Activated CD8-positive, alpha-beta T cell treated with anti-CD3 and anti-CD28 coated beads for 36 hours (primary cell): ENCODE measurements at regions not wholly inside any gene's neighbourhood (a gene's known extent, or its start where the extent isn't known, plus 50 kb on each side); places are given as distances from the start of the nearest gene placed in this dataset.

ENCODE experiments used
- ATAC-seq: fragments of 200-7000 bp; cut with Tn5 transposase; one replicate; pipeline ENCODE4 v1.10.0; 2021; ENCODE audit warnings: mild to moderate bottlenecking, moderate library complexity
- CTCF ChIA-PET: fragments of 350-600 bp; sonication (Branson Sonifier 250); formaldehyde crosslinking; loops from one replicate; lab custom pipeline; 2021; ENCODE audit warnings: antibody characterized with exemption; lab: Charles Lee
- POLR2A ChIA-PET: fragments of 350-600 bp; sonication (Branson Sonifier 250); formaldehyde crosslinking; loops from one replicate; lab custom pipeline; 2021; ENCODE audit warnings: antibody characterized with exemption; lab: Charles Lee
- DNase-seq: peaks from one replicate; pipeline ENCODE4 v3.0.0-alpha.2; 2020
- H3K27ac Mint-ChIP-seq: one replicate; pipeline ENCODE4 v1.8.0; 2021; ENCODE audit warnings: mild to moderate bottlenecking, mixed read lengths
- H3K27me3 Mint-ChIP-seq: one replicate; pipeline ENCODE4 v1.8.0; 2021; ENCODE audit warnings: mixed read lengths
- H3K36me3 Mint-ChIP-seq: one replicate; pipeline ENCODE4 v1.8.0; 2021; ENCODE audit warnings: low read depth, mixed read lengths
- H3K4me1 Mint-ChIP-seq: one replicate; pipeline ENCODE4 v1.8.0; 2021; ENCODE audit warnings: low read depth, mixed read lengths
- H3K4me3 Mint-ChIP-seq: one replicate; pipeline ENCODE4 v1.8.0; 2021; ENCODE audit warnings: mild to moderate bottlenecking, moderate library complexity, mixed read lengths
- H3K9me3 Mint-ChIP-seq: one replicate; pipeline ENCODE4 v1.8.0; 2021; ENCODE audit warnings: mixed read lengths
- intact Hi-C: fragments of 100-400 bp; cut with micrococcal nuclease; formaldehyde crosslinking; loops from one replicate; pipeline ENCODE4 v1.10.0; 2022
- TF ChIP-seq, protein P1 (sequence below): fragments of 200-600 bp; IDR thresholded peaks from one replicate; pipeline ENCODE4 v1.8.0; 2022; ENCODE audit warnings: antibody characterized with exemption, mild to moderate bottlenecking

DNA sequence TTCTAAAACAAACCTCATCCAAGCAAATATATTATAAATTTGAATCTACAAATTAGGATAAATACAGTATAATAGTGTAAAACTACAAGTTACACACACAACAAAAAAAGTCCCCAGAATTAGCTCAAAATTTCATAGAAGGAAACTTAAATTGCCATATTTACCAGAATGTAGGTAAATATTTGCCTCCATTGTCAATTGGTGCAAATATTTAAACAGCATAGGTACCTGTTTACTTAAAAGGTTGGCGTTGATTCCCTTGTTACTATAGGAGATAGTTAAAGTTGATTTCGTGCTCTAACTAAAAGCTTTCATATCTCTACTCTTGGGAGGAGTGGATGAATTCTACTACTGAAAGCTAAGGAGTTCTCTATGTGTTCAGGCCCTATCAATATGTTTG is 111.6 kb upstream of the TENT5A start:
- CTCF ChIA-PET: no interaction called here
- intact Hi-C loops: no loop called here
- Mint-ChIP-seq H3K9me3 (no peaks in the 10 kb centered on the region), H3K4me1 (no peaks in the 10 kb centered on the region), H3K36me3 (no peaks in the 10 kb centered on the region), H3K4me3 (no peak overlapping the region), H3K27ac (no peak overlapping the region), H3K27me3 (no peaks in the 10 kb centered on the region)
- DNase-seq: no peak
- POLR2A ChIA-PET: no interaction called here
- no peak for ATAC-seq
- TF ChIP-seq, protein P1, sequence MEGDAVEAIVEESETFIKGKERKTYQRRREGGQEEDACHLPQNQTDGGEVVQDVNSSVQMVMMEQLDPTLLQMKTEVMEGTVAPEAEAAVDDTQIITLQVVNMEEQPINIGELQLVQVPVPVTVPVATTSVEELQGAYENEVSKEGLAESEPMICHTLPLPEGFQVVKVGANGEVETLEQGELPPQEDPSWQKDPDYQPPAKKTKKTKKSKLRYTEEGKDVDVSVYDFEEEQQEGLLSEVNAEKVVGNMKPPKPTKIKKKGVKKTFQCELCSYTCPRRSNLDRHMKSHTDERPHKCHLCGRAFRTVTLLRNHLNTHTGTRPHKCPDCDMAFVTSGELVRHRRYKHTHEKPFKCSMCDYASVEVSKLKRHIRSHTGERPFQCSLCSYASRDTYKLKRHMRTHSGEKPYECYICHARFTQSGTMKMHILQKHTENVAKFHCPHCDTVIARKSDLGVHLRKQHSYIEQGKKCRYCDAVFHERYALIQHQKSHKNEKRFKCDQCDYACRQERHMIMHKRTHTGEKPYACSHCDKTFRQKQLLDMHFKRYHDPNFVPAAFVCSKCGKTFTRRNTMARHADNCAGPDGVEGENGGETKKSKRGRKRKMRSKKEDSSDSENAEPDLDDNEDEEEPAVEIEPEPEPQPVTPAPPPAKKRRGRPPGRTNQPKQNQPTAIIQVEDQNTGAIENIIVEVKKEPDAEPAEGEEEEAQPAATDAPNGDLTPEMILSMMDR: no peak

DNA sequence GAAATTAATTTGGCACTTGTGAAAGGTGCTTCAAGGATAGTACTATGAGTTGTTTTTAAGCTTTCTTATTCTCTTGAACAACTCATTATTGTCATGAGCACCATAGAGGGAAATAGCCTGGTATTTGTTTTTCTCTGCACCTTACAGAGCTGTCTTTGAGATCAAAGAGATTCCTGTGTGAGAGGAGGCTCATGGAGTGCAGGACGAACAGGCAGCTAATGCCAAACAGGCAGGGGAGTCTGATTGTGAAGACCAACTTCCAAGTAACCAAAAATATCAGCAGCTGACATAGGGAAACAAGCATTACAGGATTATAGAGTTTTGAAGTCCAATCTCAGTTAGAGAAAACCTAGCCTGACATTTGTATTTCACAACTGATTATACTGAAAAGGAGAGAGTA is 110.6 kb upstream of the TENT5A start:
- CTCF ChIA-PET: no interaction called here

DNA sequence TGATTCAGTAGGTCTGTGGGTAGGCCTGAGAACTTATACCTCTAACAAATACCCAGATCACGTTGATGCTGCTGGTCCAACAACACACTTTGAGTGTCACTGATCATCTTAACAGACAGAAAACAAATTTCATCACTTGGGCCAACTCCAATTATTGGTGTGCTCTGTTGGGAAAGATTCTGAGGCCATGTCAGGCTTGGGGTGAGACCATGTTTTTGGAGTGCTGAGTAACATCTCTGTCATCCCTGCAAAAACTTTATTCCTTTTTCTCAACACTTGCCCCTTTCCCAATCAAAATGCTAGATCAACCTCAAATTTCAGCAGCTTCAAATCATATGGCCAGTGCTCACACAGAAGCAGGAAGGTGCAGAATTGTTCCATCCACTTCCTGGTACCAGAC is 108.8 kb upstream of the TENT5A start:
- ATAC-seq: no peak
- TF ChIP-seq, protein P1: no peak
- H3K9me3 Mint-ChIP-seq: no peaks in the 10 kb centered on the region
- H3K4me3 Mint-ChIP-seq: no peak overlapping the region
- no peak overlapping the region for H3K27ac Mint-ChIP-seq
- intact Hi-C loops: no loop called here
- no peaks in the 10 kb centered on the region for H3K36me3 Mint-ChIP-seq
- ChIA-PET CTCF (no interaction called here), POLR2A (no interaction called here)
- DNase-seq: no peak
- no peaks in the 10 kb centered on the region for H3K4me1 Mint-ChIP-seq
- no peaks in the 10 kb centered on the region for H3K27me3 Mint-ChIP-seq

More for the DNA sequence above, 110.6 kb upstream of the TENT5A start:
- Mint-ChIP-seq H3K4me1 (no peaks in the 10 kb centered on the region), H3K4me3 (no peak overlapping the region), H3K9me3 (no peaks in the 10 kb centered on the region), H3K36me3 (no peaks in the 10 kb centered on the region), H3K27me3 (no peaks in the 10 kb centered on the region), H3K27ac (no peak overlapping the region)
- DNase-seq (no peak), ATAC-seq (no peak)
- POLR2A ChIA-PET: no interaction called here
- intact Hi-C loops: no loop called here
- TF ChIP-seq, protein P1: no peak

DNA sequence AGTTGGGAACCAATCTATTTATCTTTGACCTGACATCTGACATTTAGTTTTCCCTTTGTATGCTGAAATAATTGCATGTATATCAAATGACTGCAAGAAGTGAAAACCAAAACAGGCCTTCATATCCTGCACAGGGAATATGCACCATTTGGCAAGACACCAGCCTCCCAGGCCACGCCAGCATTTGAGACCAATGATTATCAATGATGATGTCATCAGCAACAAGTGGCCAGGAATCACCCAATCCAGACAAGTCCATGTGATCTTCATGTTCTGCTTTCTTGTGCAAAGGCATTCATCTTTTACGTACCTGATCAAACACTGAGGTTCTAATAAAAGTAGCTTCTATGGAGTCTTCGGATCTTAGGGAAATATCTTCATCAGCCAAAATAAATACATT is 107.4 kb upstream of the TENT5A start:
- TF ChIP-seq, protein P1: no peak
- no peaks in the 10 kb centered on the region for H3K4me1 Mint-ChIP-seq
- ChIA-PET CTCF (no interaction called here), POLR2A (no interaction called here)
- no peaks in the 10 kb centered on the region for H3K36me3 Mint-ChIP-seq
- intact Hi-C loops: no loop called here
- ATAC-seq (no peak), DNase-seq (no peak)
- H3K27me3 Mint-ChIP-seq: no peaks in the 10 kb centered on the region
- no peak overlapping the region for H3K27ac Mint-ChIP-seq
- H3K4me3 Mint-ChIP-seq: no peak overlapping the region
- no peaks in the 10 kb centered on the region for H3K9me3 Mint-ChIP-seq

DNA sequence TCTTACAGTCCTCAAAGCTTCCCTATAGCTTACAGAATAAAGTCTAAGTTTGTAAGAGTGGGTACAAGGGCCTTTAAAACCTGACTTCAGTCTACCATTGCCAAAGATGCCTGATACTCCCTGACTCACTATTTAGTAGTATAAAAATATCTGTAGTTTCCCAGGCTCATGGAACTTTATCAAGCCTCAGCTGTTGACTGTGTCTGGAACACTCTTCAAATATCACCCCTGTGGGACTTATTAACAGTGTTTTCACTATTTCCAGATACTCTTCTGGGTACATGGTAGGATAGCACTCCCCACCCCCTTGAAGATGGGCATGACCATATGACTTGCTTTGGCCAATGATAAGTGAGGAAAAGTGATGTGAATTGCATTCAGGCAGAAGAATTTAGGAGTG is 105.3 kb upstream of the TENT5A start:
- no peaks in the 10 kb centered on the region for H3K4me1 Mint-ChIP-seq
- TF ChIP-seq, protein P1: no peak
- ChIA-PET CTCF (no interaction called here), POLR2A (no interaction called here)
- H3K4me3 Mint-ChIP-seq: no peak overlapping the region
- no peak for ATAC-seq
- no peaks in the 10 kb centered on the region for H3K36me3 Mint-ChIP-seq
- intact Hi-C loops: no loop called here
- H3K27me3 Mint-ChIP-seq: peaks cover 2% of the 10 kb centered on the region
- no peak for DNase-seq
- no peak overlapping the region for H3K27ac Mint-ChIP-seq
- H3K9me3 Mint-ChIP-seq: no peaks in the 10 kb centered on the region
